ENCODE measurements at regions not wholly inside any gene's neighbourhood (a gene's known extent, or its start where the extent isn't known, plus 50 kb on each side); places are given as distances from the start of the nearest gene placed in this dataset.
A peak's percentile ranks its signal among the peaks of the same experiment; 100 is the strongest.

DNA sequence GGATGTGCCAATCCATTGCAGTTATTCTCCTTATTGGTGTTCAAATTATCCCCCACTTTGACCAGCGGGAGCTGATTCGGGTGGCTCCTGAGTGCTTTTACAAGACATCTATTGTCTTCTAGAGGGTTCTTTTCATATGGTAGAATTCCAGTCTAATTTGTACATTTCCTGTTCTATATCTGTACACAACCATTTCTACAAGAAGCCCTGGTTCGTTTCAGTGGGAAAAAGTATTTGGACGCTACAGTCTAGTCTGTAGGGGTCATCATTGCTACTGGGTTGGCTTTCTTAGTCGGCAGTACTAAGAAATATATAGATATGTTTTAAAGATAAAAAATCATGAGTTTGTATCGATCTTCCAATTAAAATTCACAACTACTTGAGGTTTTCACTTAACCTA, 262.6 kb downstream of the MAP2K6 start:
- Histone ChIP-seq H3K79me2 (replicated peaks; ENCODE audit: insufficient read depth, low read length) (no peaks in the 10 kb centered on the region), H2AFZ (ENCODE audit: low read depth, low read length) (no peak overlapping the region)

DNA sequence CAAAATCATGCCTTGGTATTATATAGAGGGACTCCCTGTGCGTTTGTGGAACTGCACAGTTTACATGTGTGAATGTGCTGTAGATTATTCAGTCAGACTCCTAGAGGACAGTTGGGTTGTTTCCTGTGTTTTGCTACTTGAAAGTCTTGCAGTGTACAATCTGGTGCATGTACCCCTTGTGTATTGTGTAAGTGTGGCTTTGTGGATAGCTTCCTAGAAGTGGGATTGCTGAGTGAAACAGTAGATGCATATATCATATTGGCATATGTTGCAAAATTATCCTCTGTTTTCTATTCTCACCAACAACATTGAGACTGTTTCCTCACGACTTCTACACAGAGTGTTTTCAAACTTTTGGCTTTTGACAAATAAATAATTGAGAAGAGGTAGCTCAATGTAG, 263.7 kb downstream of the MAP2K6 start:
- H3F3A ChIP-seq (ENCODE audit: insufficient read depth, low read length, poor library complexity, severe bottlenecking): no peaks in the 10 kb centered on the region

More for the DNA sequence above, 262.6 kb downstream of the MAP2K6 start:
- H3K36me3 ChIP-seq (ENCODE audit: insufficient read depth, low read length): no peaks in the 10 kb centered on the region
- no peak overlapping the region for H3K4me3 ChIP-seq (ENCODE audit: low read length)
- H3K27ac ChIP-seq (ENCODE audit: low read length): no peak overlapping the region
- no peaks in the 10 kb centered on the region for H3K9me2 ChIP-seq (ENCODE audit: insufficient read depth, low read length)
- TF ChIP-seq RAD21 (conservative IDR thresholded peaks at IDR 0.05) (peak; percentile 19), POLR2AphosphoS5 (IDR thresholded peaks at IDR 0.05) (no peak)
- H4K20me1 ChIP-seq (ENCODE audit: insufficient read depth): no peaks in the 10 kb centered on the region
- no peak overlapping the region for H3K4me2 ChIP-seq (ENCODE audit: low read length)
- H3K9me3 ChIP-seq (ENCODE audit: low read length): no peaks in the 10 kb centered on the region
- no peaks in the 10 kb centered on the region for H3K27me3 ChIP-seq (ENCODE audit: insufficient read depth, low read depth, low read length)
- H3K9ac ChIP-seq (ENCODE audit: low read length): no peak overlapping the region
- H3F3A ChIP-seq (ENCODE audit: insufficient read depth, low read length, poor library complexity, severe bottlenecking): no peaks in the 10 kb centered on the region

More for the DNA sequence above, 263.7 kb downstream of the MAP2K6 start:
- Histone ChIP-seq H3K36me3 (ENCODE audit: insufficient read depth, low read length) (no peaks in the 10 kb centered on the region), H3K27ac (ENCODE audit: low read length) (no peak overlapping the region), H3K9ac (ENCODE audit: low read length) (no peak overlapping the region), H3K79me2 (replicated peaks; ENCODE audit: insufficient read depth, low read length) (no peaks in the 10 kb centered on the region), H3K9me2 (ENCODE audit: insufficient read depth, low read length) (no peaks in the 10 kb centered on the region), H3K4me3 (ENCODE audit: low read length) (no peak overlapping the region), H3K9me3 (ENCODE audit: low read length) (no peaks in the 10 kb centered on the region), H3K4me2 (ENCODE audit: low read length) (no peak overlapping the region), H3K27me3 (ENCODE audit: insufficient read depth, low read depth, low read length) (no peaks in the 10 kb centered on the region), H2AFZ (ENCODE audit: low read depth, low read length) (no peak overlapping the region), H4K20me1 (ENCODE audit: insufficient read depth) (no peaks in the 10 kb centered on the region)
- no peak for TF ChIP-seq TAF1 (IDR thresholded peaks at IDR 0.05; ENCODE audit: low read depth)
- no peak for TF ChIP-seq RAD21 (conservative IDR thresholded peaks at IDR 0.05)
- no peak for TF ChIP-seq CTCF (IDR thresholded peaks at IDR 0.05; ENCODE audit: poor library complexity, severe bottlenecking)
- no peak for TF ChIP-seq POLR2AphosphoS5 (IDR thresholded peaks at IDR 0.05)
- TF ChIP-seq, protein P1, sequence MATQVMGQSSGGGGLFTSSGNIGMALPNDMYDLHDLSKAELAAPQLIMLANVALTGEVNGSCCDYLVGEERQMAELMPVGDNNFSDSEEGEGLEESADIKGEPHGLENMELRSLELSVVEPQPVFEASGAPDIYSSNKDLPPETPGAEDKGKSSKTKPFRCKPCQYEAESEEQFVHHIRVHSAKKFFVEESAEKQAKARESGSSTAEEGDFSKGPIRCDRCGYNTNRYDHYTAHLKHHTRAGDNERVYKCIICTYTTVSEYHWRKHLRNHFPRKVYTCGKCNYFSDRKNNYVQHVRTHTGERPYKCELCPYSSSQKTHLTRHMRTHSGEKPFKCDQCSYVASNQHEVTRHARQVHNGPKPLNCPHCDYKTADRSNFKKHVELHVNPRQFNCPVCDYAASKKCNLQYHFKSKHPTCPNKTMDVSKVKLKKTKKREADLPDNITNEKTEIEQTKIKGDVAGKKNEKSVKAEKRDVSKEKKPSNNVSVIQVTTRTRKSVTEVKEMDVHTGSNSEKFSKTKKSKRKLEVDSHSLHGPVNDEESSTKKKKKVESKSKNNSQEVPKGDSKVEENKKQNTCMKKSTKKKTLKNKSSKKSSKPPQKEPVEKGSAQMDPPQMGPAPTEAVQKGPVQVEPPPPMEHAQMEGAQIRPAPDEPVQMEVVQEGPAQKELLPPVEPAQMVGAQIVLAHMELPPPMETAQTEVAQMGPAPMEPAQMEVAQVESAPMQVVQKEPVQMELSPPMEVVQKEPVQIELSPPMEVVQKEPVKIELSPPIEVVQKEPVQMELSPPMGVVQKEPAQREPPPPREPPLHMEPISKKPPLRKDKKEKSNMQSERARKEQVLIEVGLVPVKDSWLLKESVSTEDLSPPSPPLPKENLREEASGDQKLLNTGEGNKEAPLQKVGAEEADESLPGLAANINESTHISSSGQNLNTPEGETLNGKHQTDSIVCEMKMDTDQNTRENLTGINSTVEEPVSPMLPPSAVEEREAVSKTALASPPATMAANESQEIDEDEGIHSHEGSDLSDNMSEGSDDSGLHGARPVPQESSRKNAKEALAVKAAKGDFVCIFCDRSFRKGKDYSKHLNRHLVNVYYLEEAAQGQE (IDR thresholded peaks at IDR 0.05; ENCODE audit: borderline replicate concordance): no peak
- no peak for TF ChIP-seq SMC3 (conservative IDR thresholded peaks at IDR 0.05; ENCODE audit: poor library complexity)
- TF ChIP-seq MXI1 (conservative IDR thresholded peaks at IDR 0.05; ENCODE audit: poor library complexity, severe bottlenecking): no peak
- no peak for TF ChIP-seq EZH2 (IDR thresholded peaks at IDR 0.05; ENCODE audit: borderline replicate concordance, insufficient read depth, low read length, poor library complexity, severe bottlenecking)
- TF ChIP-seq EP300 (conservative IDR thresholded peaks at IDR 0.05; ENCODE audit: poor library complexity, severe bottlenecking): no peak
